Activated CD4-positive, alpha-beta memory T cell treated with anti-CD3 and anti-CD28 coated beads, Interleukin-2, amount 10 ng/mL, durations not matched to agents 7 days and 5 days (primary cell): ENCODE measurements at regions not wholly inside any gene's neighbourhood (a gene's known extent, or its start where the extent isn't known, plus 50 kb on each side); places are given as distances from the start of the nearest gene placed in this dataset.

ENCODE experiments used
- CTCF ChIA-PET: fragments of 350-600 bp; sonication (Branson Sonifier 250); formaldehyde crosslinking; loops from one replicate; lab custom pipeline; 2021; ENCODE audit warnings: antibody characterized with exemption, inconsistent platforms; lab: Charles Lee
- POLR2A ChIA-PET: fragments of 350-600 bp; sonication (Branson Sonifier 250); formaldehyde crosslinking; loops from one replicate; lab custom pipeline; 2021; ENCODE audit warnings: antibody characterized with exemption; lab: Charles Lee
- DNase-seq: peaks from one replicate; pipeline ENCODE4 v3.0.0-alpha.2; 2020
- H3K27ac Mint-ChIP-seq: one replicate; pipeline ENCODE4 v1.8.0; 2021; ENCODE audit warnings: mild to moderate bottlenecking, mixed read lengths
- H3K27me3 Mint-ChIP-seq: one replicate; pipeline ENCODE4 v1.8.0; 2021; ENCODE audit warnings: mixed read lengths
- H3K36me3 Mint-ChIP-seq: one replicate; pipeline ENCODE4 v1.8.0; 2021; ENCODE audit warnings: low read depth, mixed read lengths
- H3K4me1 Mint-ChIP-seq: one replicate; pipeline ENCODE4 v1.8.0; 2021; ENCODE audit warnings: mixed read lengths
- H3K4me3 Mint-ChIP-seq: one replicate; pipeline ENCODE4 v1.8.0; 2021; ENCODE audit warnings: mild to moderate bottlenecking, mixed read lengths
- H3K9me3 Mint-ChIP-seq: one replicate; pipeline ENCODE4 v1.8.0; 2021; ENCODE audit warnings: mixed read lengths

- no peaks in the 10 kb centered on the region for H3K4me1 Mint-ChIP-seq
- H3K4me3 Mint-ChIP-seq: no peak overlapping the region
- no peaks in the 10 kb centered on the region for H3K36me3 Mint-ChIP-seq
- no peak overlapping the region for H3K27ac Mint-ChIP-seq
- POLR2A ChIA-PET: no interaction called here
- CTCF ChIA-PET: no interaction called here
- H3K27me3 Mint-ChIP-seq: no peaks in the 10 kb centered on the region
- DNase-seq: no peak
- H3K9me3 Mint-ChIP-seq: peaks cover 11% of the 10 kb centered on the region
Measured at GRCh38 chr13:34502621-34503020, 439.4 kb upstream of the NBEA start.

- ChIA-PET POLR2A (no interaction called here), CTCF (no interaction called here)
- H3K4me1 Mint-ChIP-seq: no peaks in the 10 kb centered on the region
- H3K36me3 Mint-ChIP-seq: no peaks in the 10 kb centered on the region
- H3K27me3 Mint-ChIP-seq: no peaks in the 10 kb centered on the region
- peaks cover 10% of the 10 kb centered on the region for H3K9me3 Mint-ChIP-seq
- H3K27ac Mint-ChIP-seq: no peak overlapping the region
- no peak overlapping the region for H3K4me3 Mint-ChIP-seq
- no peak for DNase-seq
Measured at GRCh38 chr13:34506796-34507195, 435.3 kb upstream of the NBEA start.

- ChIA-PET CTCF (no interaction called here), POLR2A (no interaction called here)
- no peaks in the 10 kb centered on the region for H3K36me3 Mint-ChIP-seq
- no peak overlapping the region for H3K4me3 Mint-ChIP-seq
- no peak overlapping the region for H3K27ac Mint-ChIP-seq
- H3K9me3 Mint-ChIP-seq: peaks cover 10% of the 10 kb centered on the region
- H3K27me3 Mint-ChIP-seq: no peaks in the 10 kb centered on the region
- DNase-seq: no peak
- no peaks in the 10 kb centered on the region for H3K4me1 Mint-ChIP-seq
Measured at GRCh38 chr13:34507630-34508029, 434.4 kb upstream of the NBEA start.

- ChIA-PET POLR2A (no interaction called here), CTCF (no interaction called here)
- H3K9me3 Mint-ChIP-seq: peaks cover 3% of the 10 kb centered on the region
- H3K27ac Mint-ChIP-seq: no peak overlapping the region
- no peaks in the 10 kb centered on the region for H3K4me1 Mint-ChIP-seq
- no peak for DNase-seq
- no peak overlapping the region for H3K4me3 Mint-ChIP-seq
- H3K27me3 Mint-ChIP-seq: no peaks in the 10 kb centered on the region
- H3K36me3 Mint-ChIP-seq: no peaks in the 10 kb centered on the region
Measured at GRCh38 chr13:34512817-34513216, 429.3 kb upstream of the NBEA start.

- Mint-ChIP-seq H3K4me1 (no peaks in the 10 kb centered on the region), H3K27me3 (no peaks in the 10 kb centered on the region), H3K4me3 (no peak overlapping the region), H3K27ac (no peak overlapping the region), H3K36me3 (no peaks in the 10 kb centered on the region), H3K9me3 (peaks cover 1% of the 10 kb centered on the region)
- DNase-seq: no peak
- CTCF ChIA-PET: no interaction called here
- POLR2A ChIA-PET: no interaction called here
Measured at GRCh38 chr13:34513526-34513925, 428.5 kb upstream of the NBEA start.

- Mint-ChIP-seq H3K4me3 (no peak overlapping the region), H3K9me3 (no peaks in the 10 kb centered on the region), H3K27me3 (no peaks in the 10 kb centered on the region), H3K4me1 (no peaks in the 10 kb centered on the region), H3K27ac (no peak overlapping the region), H3K36me3 (no peaks in the 10 kb centered on the region)
- ChIA-PET POLR2A (no interaction called here), CTCF (no interaction called here)
- no peak for DNase-seq
Measured at GRCh38 chr13:34515201-34515600, 426.9 kb upstream of the NBEA start.

GRCh38 chr13:34521171-34521570 is 420.9 kb upstream of the NBEA start:
- ChIA-PET POLR2A (no interaction called here), CTCF (no interaction called here)
- Mint-ChIP-seq H3K9me3 (no peaks in the 10 kb centered on the region), H3K4me3 (no peak overlapping the region), H3K27ac (no peak overlapping the region), H3K36me3 (no peaks in the 10 kb centered on the region), H3K4me1 (no peaks in the 10 kb centered on the region), H3K27me3 (no peaks in the 10 kb centered on the region)
- DNase-seq: no peak

- DNase-seq: no peak
- POLR2A ChIA-PET: no interaction called here
- no peak overlapping the region for H3K4me3 Mint-ChIP-seq
- H3K4me1 Mint-ChIP-seq: no peaks in the 10 kb centered on the region
- H3K9me3 Mint-ChIP-seq: no peaks in the 10 kb centered on the region
- CTCF ChIA-PET: no interaction called here
- H3K27me3 Mint-ChIP-seq: no peaks in the 10 kb centered on the region
- no peaks in the 10 kb centered on the region for H3K36me3 Mint-ChIP-seq
- H3K27ac Mint-ChIP-seq: no peak overlapping the region
Measured at GRCh38 chr13:34522808-34523207, 419.3 kb upstream of the NBEA start.

- H3K27ac Mint-ChIP-seq: no peak overlapping the region
- H3K9me3 Mint-ChIP-seq: no peaks in the 10 kb centered on the region
- no peaks in the 10 kb centered on the region for H3K36me3 Mint-ChIP-seq
- H3K4me3 Mint-ChIP-seq: no peak overlapping the region
- DNase-seq: no peak
- CTCF ChIA-PET: no interaction called here
- no peaks in the 10 kb centered on the region for H3K4me1 Mint-ChIP-seq
- H3K27me3 Mint-ChIP-seq: no peaks in the 10 kb centered on the region
- POLR2A ChIA-PET: no interaction called here
Measured at GRCh38 chr13:34523406-34523805, 418.7 kb upstream of the NBEA start.

- Mint-ChIP-seq H3K27ac (no peak overlapping the region), H3K36me3 (no peaks in the 10 kb centered on the region), H3K9me3 (peaks cover 12% of the 10 kb centered on the region), H3K4me1 (no peaks in the 10 kb centered on the region), H3K4me3 (no peak overlapping the region), H3K27me3 (no peaks in the 10 kb centered on the region)
- no peak for DNase-seq
- POLR2A ChIA-PET: no interaction called here
- CTCF ChIA-PET: no interaction called here
Measured at GRCh38 chr13:34533941-34534340, 408.1 kb upstream of the NBEA start.

GRCh38 chr13:34542321-34542720 is 399.7 kb upstream of the NBEA start:
- ChIA-PET POLR2A (no interaction called here), CTCF (no interaction called here)
- Mint-ChIP-seq H3K36me3 (no peaks in the 10 kb centered on the region), H3K4me1 (no peaks in the 10 kb centered on the region), H3K27ac (no peak overlapping the region), H3K4me3 (no peak overlapping the region), H3K9me3 (no peaks in the 10 kb centered on the region), H3K27me3 (no peaks in the 10 kb centered on the region)
- no peak for DNase-seq

- Mint-ChIP-seq H3K4me3 (no peak overlapping the region), H3K27ac (no peak overlapping the region), H3K9me3 (peaks cover 4% of the 10 kb centered on the region), H3K4me1 (no peaks in the 10 kb centered on the region), H3K36me3 (no peaks in the 10 kb centered on the region), H3K27me3 (no peaks in the 10 kb centered on the region)
- ChIA-PET CTCF (interaction anchor here (0.6 kb wide), 1 partner anchor 636 kb away, joined by 3 read pairs; no protein-coding TSS in a partner anchor), POLR2A (no interaction called here)
- DNase-seq: no peak
Measured at GRCh38 chr13:34543836-34544235, 398.2 kb upstream of the NBEA start.

- no peak overlapping the region for H3K27ac Mint-ChIP-seq
- H3K27me3 Mint-ChIP-seq: no peaks in the 10 kb centered on the region
- no peaks in the 10 kb centered on the region for H3K4me1 Mint-ChIP-seq
- H3K9me3 Mint-ChIP-seq: peaks cover 4% of the 10 kb centered on the region
- no peak for DNase-seq
- ChIA-PET CTCF (no interaction called here), POLR2A (no interaction called here)
- no peaks in the 10 kb centered on the region for H3K36me3 Mint-ChIP-seq
- no peak overlapping the region for H3K4me3 Mint-ChIP-seq
Measured at GRCh38 chr13:34545461-34545860, 396.6 kb upstream of the NBEA start.

GRCh38 chr13:34546344-34547250 is 395.5 kb upstream of the NBEA start:
- CTCF ChIA-PET: no interaction called here
- H3K36me3 Mint-ChIP-seq: no peaks in the 10 kb centered on the region

More at GRCh38 chr13:34546344-34547250, 395.5 kb upstream of the NBEA start:
- POLR2A ChIA-PET: no interaction called here
- no peaks in the 10 kb centered on the region for H3K27me3 Mint-ChIP-seq
- no peaks in the 10 kb centered on the region for H3K4me1 Mint-ChIP-seq
- no peak overlapping the region for H3K4me3 Mint-ChIP-seq
- H3K9me3 Mint-ChIP-seq: peaks cover 4% of the 10 kb centered on the region
- H3K27ac Mint-ChIP-seq: no peak overlapping the region
- no peak for DNase-seq
